ENCODE measurements at regions not wholly inside any gene's neighbourhood (a gene's known extent, or its start where the extent isn't known, plus 50 kb on each side); places are given as distances from the start of the nearest gene placed in this dataset.

DNA sequence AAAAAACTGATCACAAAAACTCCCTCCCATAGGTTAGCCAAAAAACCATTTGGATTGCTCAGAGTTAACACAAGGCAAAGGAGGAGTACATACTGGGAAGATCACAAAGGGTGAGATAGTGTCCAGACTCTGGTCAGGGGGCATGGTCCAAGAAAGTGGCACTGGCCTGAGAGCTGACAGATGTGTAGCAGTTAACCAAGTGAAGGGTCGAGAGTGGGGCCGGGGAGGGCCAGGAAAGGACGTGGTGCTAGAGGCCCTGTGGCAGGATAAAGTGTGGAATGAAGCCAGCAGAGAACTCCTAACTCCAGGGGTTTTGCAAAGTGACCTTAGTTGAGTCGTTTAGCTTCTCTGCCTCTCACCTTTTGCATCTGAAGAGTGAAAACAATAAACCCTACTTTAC, 290.5 kb downstream of the FOXA2 start:
- H3K36me3 ChIP-seq: no peaks in the 10 kb centered on the region
- H3K4me3 ChIP-seq (ENCODE audit: low read depth, low read length): no peak overlapping the region
- no peak for DNase-seq
- H3K27ac ChIP-seq: no peak overlapping the region
- no peaks in the 10 kb centered on the region for H3K9me3 ChIP-seq (ENCODE audit: severe bottlenecking)
- TF ChIP-seq, protein P1, sequence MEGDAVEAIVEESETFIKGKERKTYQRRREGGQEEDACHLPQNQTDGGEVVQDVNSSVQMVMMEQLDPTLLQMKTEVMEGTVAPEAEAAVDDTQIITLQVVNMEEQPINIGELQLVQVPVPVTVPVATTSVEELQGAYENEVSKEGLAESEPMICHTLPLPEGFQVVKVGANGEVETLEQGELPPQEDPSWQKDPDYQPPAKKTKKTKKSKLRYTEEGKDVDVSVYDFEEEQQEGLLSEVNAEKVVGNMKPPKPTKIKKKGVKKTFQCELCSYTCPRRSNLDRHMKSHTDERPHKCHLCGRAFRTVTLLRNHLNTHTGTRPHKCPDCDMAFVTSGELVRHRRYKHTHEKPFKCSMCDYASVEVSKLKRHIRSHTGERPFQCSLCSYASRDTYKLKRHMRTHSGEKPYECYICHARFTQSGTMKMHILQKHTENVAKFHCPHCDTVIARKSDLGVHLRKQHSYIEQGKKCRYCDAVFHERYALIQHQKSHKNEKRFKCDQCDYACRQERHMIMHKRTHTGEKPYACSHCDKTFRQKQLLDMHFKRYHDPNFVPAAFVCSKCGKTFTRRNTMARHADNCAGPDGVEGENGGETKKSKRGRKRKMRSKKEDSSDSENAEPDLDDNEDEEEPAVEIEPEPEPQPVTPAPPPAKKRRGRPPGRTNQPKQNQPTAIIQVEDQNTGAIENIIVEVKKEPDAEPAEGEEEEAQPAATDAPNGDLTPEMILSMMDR (IDR thresholded peaks at IDR 0.05; ENCODE audit: low read depth, low read length): no peak
- peaks cover 41% of the 10 kb centered on the region for H3K27me3 ChIP-seq (ENCODE audit: insufficient read depth, low read depth, severe bottlenecking)

- Histone ChIP-seq H3K9me3 (ENCODE audit: severe bottlenecking) (no peaks in the 10 kb centered on the region), H3K27me3 (ENCODE audit: insufficient read depth, low read depth, severe bottlenecking) (peaks cover 40% of the 10 kb centered on the region), H3K4me3 (ENCODE audit: low read depth, low read length) (no peak overlapping the region), H3K36me3 (no peaks in the 10 kb centered on the region), H3K27ac (no peak overlapping the region)
- no peak for DNase-seq
- TF ChIP-seq, protein P1 (IDR thresholded peaks at IDR 0.05; ENCODE audit: low read depth, low read length): no peak
Measured at GRCh38 chr20:22289442-22289841, 294.9 kb downstream of the FOXA2 start.

GRCh38 chr20:22288957-22289356, 295.4 kb downstream of the FOXA2 start:
- Histone ChIP-seq H3K9me3 (ENCODE audit: severe bottlenecking) (no peaks in the 10 kb centered on the region), H3K27ac (no peak overlapping the region), H3K27me3 (ENCODE audit: insufficient read depth, low read depth, severe bottlenecking) (peaks cover 40% of the 10 kb centered on the region), H3K4me3 (ENCODE audit: low read depth, low read length) (no peak overlapping the region), H3K36me3 (no peaks in the 10 kb centered on the region)
- no peak for DNase-seq
- TF ChIP-seq, protein P1 (IDR thresholded peaks at IDR 0.05; ENCODE audit: low read depth, low read length): no peak

DNA sequence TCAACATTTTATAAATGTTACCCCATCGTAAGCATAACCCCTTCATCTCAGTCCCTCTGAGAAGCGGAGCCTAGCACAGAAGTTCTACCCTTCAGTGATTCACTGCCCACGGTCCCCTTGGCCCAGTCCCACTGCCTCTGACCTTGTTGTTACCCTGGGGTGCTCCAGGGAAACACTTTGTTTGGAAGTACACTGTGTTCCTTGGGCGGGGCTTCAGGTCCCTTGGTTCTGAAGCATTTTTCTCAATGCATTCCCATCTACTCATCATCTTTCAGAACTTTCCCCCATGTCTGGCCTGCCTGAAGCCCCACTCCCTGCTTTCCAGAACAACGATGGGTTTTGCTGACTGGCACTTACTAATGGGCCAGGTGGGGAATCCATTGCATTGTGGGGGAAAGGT, 296.2 kb downstream of the FOXA2 start:
- DNase-seq: no peak

GRCh38 chr20:22285555-22285954, 298.8 kb downstream of the FOXA2 start:
- Histone ChIP-seq H3K9me3 (ENCODE audit: severe bottlenecking) (no peaks in the 10 kb centered on the region), H3K27me3 (ENCODE audit: insufficient read depth, low read depth, severe bottlenecking) (peaks cover 47% of the 10 kb centered on the region), H3K36me3 (no peaks in the 10 kb centered on the region), H3K4me3 (ENCODE audit: low read depth, low read length) (no peak overlapping the region), H3K27ac (no peak overlapping the region)
- DNase-seq: no peak
- TF ChIP-seq, protein P1 (IDR thresholded peaks at IDR 0.05; ENCODE audit: low read depth, low read length): no peak

More for the DNA sequence above, 296.2 kb downstream of the FOXA2 start:
- no peak overlapping the region for H3K27ac ChIP-seq
- no peaks in the 10 kb centered on the region for H3K9me3 ChIP-seq (ENCODE audit: severe bottlenecking)
- H3K27me3 ChIP-seq (ENCODE audit: insufficient read depth, low read depth, severe bottlenecking): peaks cover 37% of the 10 kb centered on the region
- H3K36me3 ChIP-seq: no peaks in the 10 kb centered on the region
- H3K4me3 ChIP-seq (ENCODE audit: low read depth, low read length): no peak overlapping the region
- TF ChIP-seq, protein P1 (IDR thresholded peaks at IDR 0.05; ENCODE audit: low read depth, low read length): no peak

GRCh38 chr20:22282696-22283095, 301.7 kb downstream of the FOXA2 start:
- no peak for DNase-seq
- Histone ChIP-seq H3K27ac (no peak overlapping the region), H3K4me3 (ENCODE audit: low read depth, low read length) (no peak overlapping the region), H3K36me3 (no peaks in the 10 kb centered on the region), H3K27me3 (ENCODE audit: insufficient read depth, low read depth, severe bottlenecking) (peaks cover 53% of the 10 kb centered on the region), H3K9me3 (ENCODE audit: severe bottlenecking) (no peaks in the 10 kb centered on the region)
- TF ChIP-seq, protein P1 (IDR thresholded peaks at IDR 0.05; ENCODE audit: low read depth, low read length): no peak

Data from WERI-Rb-1 (cell line).